PFSK-1 (cell line): ENCODE measurements at regions not wholly inside any gene's neighbourhood (a gene's known extent, or its start where the extent isn't known, plus 50 kb on each side); places are given as distances from the start of the nearest gene placed in this dataset.

Experiments used
- FOXP2 ChIP-seq: optimal IDR thresholded peaks from 2 replicates; pipeline ENCODE3; 2011; ENCODE audit warnings: borderline replicate concordance, control low read depth, inconsistent platforms; ENCODE audit not compliant: insufficient read depth; ENCODE audit errors: extremely low read length, extremely low read depth
- POLR2AphosphoS5 ChIP-seq: IDR thresholded peaks from 2 replicates; pipeline ENCODE4 v1.6.1; 2012; ENCODE audit warnings: low read depth, mild to moderate bottlenecking, control low read depth, low read length, moderate library complexity
- REST ChIP-seq, 2 experiments: IDR thresholded peaks; 2 replicates each; pipeline versions ENCODE4 v1.6.1 to v1.8.0; 2011 to 2012; ENCODE audit warnings: low read depth in 2 of 2, low read length in 2 of 2, control low read depth in 1 of 2, inconsistent platforms in 1 of 2, mild to moderate bottlenecking in 1 of 2, moderate library complexity in 1 of 2; ENCODE audit not compliant: insufficient read depth in 1 of 2

GRCh38 chr2:149763358-149763757 is 175.8 kb upstream of the MMADHC start:
- TF ChIP-seq REST (IDR thresholded peaks at IDR 0.05; ENCODE audit: insufficient read depth in 1 of 2, low read depth in 2 of 2, low read length in 2 of 2), result no peak
- no peak for TF ChIP-seq FOXP2
- TF ChIP-seq POLR2AphosphoS5, result no peak
